ENCODE measurements at regions not wholly inside any gene's neighbourhood (a gene's known extent, or its start where the extent isn't known, plus 50 kb on each side); places are given as distances from the start of the nearest gene placed in this dataset.
A peak's percentile ranks its signal among the peaks of the same experiment; 100 is the strongest.

- no peak for DNase-seq (ENCODE audit: low read depth in 3 of 3)
Measured at GRCh38 chr11:123378096-123378495, 52.0 kb upstream of the GRAMD1B start.

DNA sequence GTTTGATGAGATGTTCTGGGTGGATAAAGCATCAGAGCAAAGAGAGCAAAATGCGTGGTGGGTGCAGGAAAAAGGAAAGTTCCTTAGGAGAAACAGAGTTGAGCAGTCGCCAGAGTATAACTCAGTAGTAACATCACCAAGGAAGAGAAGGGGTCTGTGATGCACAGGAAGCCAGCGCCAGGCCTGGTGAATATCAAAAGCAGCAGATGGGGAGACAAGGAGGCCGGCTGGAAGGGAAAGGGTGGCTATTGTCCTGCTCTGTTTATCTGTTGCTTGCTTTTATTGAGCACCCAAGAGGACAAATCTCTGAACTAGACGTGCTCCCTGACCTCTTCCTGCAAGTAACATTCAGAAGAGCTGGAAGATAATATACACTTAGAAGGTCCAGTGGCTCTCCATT lies 52.7 kb upstream of the GRAMD1B start:
- no peak for DNase-seq (ENCODE audit: low read depth in 3 of 3)

DNA sequence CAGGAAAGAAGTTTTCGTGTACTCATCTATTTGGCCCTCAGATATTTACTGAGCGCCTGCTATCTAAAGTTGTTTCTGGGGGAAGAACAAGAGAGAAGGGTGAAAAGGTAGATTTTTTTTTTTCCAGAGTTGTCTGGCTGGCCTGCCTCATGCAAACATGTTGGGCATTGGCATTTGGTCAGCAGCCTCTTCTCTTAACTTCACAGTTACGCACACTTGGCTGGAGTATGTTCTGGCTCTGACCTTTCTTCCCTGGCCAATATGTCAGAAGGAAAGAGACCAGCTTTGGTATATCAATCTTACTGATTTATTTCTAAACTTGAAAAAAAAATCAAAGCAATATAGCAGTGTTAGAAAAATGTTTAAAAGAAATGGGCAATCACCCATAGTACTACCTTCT lies 54.2 kb upstream of the GRAMD1B start:
- no peak for DNase-seq (ENCODE audit: low read depth in 3 of 3)

GRCh38 chr11:123374622-123374968 lies 55.5 kb upstream of the GRAMD1B start:
- DNase-seq (ENCODE audit: low read depth in 3 of 3), result no peak

- no peak for DNase-seq (ENCODE audit: low read depth in 3 of 3)
Measured at GRCh38 chr11:123373754-123374621, 56.1 kb upstream of the GRAMD1B start.

DNA sequence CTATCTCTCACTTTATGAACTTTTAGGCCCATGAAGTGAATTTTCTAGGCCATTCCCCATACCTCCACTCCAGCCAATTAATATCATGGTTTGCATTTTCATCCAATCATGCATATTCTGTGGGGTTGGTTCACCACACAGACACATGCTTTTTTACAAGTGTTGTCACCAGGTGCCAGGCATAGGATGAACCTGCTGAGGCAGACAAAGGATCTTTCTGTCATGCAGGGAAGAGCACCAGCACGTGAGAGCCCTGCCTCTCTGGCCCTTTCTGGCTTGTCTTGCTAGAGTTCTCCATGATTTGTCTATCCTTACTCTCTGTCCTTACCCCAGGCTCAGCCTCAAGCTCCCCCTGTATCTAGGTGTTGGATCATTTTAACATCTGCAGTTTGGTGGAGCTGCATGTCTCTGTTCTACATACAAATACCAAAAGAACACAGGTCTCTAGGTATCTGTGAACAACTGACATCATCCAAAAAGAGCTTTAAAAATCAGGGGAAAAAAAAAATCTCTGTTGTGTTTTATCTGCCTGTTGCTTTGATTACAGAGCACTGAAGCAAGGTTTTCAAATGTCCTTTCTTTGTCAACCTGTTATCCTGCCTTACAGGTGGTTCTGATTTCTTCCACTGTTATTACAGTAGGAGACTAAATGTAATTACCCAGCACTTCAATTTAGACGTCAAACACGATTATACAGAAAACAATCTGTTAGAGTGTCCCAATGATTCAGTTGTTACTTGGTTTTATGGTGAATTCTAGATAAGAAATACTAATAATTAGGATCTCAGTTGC lies 58.4 kb upstream of the GRAMD1B start:
- DNase-seq (ENCODE audit: low read depth in 3 of 3), result no peak

DNA sequence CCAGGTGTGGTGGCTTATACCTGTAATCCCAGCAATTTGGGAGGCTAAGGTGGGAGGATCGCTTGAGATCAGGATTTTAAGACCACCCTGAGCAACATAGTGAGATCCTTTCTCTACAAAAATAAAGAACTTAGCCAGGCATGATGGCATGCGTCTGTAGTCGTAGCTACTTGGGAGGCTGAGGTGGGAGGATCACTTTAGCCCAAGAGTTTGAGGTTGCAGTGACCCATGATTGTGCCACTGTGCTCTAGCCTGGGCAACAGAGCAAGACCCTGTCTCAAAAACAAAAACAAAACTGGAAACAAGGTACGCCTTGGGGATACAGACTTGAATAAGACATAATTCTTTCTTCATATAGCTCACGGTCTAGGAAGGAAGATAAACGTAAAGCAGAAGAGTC lies 63.1 kb upstream of the GRAMD1B start:
- no peak for DNase-seq (ENCODE audit: low read depth in 3 of 3)

DNA sequence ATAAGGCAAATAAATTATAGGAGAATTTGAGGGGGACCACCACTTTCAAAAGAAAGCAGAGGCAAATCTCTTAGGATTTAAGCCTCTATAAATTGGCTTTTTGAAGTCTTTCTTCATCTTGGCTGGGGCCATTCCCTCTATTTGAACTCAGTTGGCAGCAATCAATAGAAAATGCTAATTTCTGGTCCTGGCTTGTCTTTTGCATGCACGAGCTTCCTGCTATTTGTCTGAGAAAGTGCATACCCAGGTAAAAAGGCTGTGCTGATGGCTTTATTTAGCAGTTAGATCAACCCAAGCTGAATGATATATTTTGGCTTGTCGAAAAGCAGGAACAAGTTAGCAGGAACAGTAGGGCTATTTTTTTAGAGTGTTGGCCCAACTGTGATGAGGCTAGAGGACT lies 64.1 kb upstream of the GRAMD1B start:
- DNase-seq (ENCODE audit: low read depth in 3 of 3), result no peak

DNA sequence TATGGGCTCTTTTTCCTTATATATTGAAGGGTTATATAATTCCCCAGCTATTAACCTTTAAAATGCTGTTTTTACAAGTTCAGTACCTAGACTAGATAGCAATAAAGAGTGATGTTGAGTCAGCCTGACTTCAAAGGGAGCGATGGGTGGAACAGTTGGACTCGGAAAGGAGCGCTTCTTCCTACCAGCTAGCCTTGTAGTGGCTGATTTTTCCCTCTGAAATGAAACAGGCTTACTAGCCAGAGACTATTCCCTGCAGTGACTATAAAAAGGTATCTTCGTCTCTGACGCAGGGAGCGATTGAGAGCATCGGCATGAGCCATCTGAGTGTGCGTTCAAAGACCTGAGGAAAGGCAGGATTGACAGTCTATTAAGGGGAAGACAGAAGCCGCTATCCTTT lies 66.0 kb upstream of the GRAMD1B start:
- no peak for DNase-seq (ENCODE audit: low read depth in 3 of 3)

GRCh38 chr11:123363556-123363955 lies 66.5 kb upstream of the GRAMD1B start:
- no peak for DNase-seq (ENCODE audit: low read depth in 3 of 3)

DNA sequence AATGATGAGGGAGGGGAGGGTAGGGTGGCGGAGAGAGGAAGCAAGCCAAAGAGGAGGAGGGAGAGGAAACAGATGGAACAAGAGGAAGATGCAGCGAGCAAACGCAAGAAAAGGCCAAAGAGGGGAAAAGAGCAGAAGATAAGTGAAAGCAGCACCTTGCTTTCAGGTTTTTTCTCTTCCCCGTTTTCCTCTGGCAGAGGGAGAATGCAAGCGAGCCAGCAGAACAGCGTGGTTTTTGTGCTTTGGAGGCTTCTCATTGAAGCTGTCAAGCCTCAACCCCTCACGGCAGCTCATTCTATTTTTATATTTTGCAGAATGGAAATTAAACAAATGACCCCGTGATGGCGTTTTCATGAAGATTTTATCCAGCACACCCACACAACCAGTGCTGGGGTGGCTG lies 67.1 kb upstream of the GRAMD1B start:
- no peak for DNase-seq (ENCODE audit: low read depth in 3 of 3)

- no peak for DNase-seq (ENCODE audit: low read depth in 3 of 3)
Measured at GRCh38 chr11:123362186-123362585, 67.9 kb upstream of the GRAMD1B start.

GRCh38 chr11:123361110-123361509 lies 69.0 kb upstream of the GRAMD1B start:
- no peak for DNase-seq (ENCODE audit: low read depth in 3 of 3)

DNA sequence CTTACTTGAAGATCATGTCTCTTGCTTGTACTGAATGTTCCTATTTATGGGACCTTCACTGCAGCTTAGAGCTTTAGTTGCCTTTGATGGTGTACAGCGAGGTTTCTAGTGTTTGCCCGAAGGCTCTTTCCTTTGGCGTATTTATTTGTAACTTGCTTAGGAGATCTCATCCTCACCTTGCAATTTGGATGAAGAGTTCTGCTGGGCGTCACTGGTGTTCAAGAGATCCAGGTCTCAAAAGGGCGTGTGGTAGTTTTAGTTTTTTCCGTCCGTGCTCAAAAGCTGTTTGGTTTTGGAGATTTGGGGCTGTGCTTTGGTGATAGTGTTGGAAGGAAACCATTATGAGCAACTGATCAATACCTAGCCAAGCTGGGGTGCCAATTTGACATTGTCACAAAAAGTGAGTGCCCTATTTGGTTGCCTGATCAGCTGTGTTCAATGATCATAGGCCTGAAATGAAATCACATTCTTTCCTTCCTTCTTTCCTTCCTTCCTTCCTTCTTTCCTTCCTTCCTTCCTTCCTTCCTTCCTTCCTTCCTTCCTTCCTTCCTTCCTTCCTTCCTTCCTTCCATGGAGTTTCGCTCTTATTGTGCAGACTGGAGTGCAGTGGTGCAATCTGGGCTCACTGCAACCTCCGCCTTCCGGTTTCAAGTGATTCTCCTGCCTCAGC lies 69.7 kb upstream of the GRAMD1B start:
- no peak for DNase-seq (ENCODE audit: low read depth in 3 of 3)

- peak in 2 of 3 donors; percentile 16 to 33 for DNase-seq (ENCODE audit: low read depth in 3 of 3)
Measured at GRCh38 chr11:123357990-123358827, 71.9 kb upstream of the GRAMD1B start.

DNA sequence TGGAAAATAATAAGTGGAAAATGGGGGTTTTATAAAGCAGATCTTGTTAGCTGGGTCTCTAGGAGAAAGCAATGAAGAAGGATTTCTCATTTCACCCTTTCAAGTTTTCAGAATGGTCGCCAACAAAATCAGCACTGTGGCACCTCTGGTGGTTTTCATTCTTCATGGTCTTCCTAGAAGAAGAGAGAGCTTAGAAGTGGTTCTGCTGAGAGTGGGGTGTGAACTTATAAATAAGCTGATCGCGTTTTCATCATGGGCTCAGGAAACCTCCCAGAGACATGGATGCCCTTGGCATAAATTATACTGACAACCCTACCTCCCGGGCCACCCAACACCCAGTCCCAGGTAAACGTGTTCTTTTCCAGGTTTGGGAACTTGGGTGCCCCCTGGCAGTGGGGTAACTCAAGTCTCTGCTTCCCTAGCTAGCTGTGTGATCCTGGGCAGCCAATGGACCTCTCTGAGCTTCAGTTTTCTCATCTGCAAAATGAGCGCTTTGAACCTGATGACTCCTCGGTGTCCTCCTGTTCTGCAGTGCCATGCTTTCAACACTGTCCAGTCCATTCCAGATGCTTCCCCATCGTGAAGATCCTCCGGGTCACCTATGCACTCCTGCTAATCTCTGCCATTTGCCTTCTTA lies 72.6 kb upstream of the GRAMD1B start:
- peak in 1 of 3 donors; percentile 3 for DNase-seq (ENCODE audit: low read depth in 3 of 3)

DNA sequence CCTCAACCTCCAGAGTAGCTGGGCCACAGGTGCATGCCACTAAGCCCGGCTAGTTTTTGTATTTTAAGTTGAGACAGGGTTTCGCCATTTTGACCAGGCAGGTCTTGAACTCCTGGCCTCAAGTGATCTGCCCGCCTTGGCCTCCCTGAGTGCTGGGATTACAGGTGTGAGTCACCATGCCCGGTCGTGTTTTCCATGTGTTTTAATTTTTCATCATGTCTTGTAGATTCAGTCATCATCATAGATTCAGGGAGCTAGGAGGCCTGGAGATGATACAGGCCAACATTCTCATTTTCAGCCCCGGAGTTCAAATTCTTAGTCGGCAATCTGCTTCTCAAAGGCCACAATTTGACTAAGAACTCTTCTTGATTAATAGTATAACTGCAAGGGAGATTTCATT lies 73.5 kb upstream of the GRAMD1B start:
- peak; percentile 24 to 41 (median 25) for DNase-seq (ENCODE audit: low read depth in 3 of 3)

DNA sequence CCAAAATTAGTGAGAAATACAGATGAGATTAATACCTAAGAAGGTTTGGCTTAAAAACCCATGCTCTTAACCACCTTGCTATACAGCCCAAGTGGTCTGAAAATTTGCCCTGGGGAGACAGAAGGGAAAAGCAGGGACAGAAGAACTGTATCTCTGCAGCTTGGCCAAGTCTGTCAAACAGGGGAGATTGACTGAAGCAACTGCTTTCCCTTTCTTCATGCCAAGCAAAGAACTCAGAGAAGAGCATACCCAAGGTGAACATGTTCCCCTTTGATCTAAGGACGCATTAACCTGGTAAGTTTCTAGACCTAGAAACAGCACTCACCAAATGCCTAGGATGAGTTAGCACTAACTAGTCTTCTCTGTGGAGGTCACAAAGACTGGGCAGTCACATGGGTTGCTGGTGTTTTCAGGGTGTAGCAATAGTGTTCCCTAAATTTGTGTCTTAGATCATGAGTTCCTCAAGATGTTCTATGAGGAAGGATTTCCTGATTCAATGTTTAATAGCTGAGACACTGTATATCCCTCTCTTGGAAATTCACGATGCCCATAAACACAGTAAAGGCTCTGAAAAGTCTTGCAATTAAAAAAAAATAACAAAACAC lies 75.6 kb upstream of the GRAMD1B start:
- DNase-seq (ENCODE audit: low read depth in 3 of 3), result no peak

DNA sequence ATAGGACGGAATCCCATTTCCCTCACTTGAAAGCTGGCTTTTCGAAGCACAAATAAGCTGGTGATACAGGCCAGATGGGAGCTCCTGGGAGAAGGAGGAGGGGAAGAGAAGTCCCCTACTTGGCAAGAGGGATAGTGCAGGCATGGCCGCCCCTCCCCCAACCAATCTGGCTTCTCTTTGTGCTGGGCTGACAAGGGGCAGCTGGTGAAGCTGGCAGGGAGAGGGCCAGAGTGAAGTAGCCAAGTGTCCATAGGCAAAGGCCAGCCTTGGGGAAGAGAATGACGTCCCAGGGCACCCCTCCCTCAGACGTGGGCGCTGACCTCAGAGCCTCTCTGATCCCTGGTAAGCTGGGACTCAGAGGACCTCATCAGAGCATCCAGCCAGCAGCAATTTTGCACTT lies 78.7 kb upstream of the GRAMD1B start:
- DNase-seq (ENCODE audit: low read depth in 3 of 3), result no peak

DNA sequence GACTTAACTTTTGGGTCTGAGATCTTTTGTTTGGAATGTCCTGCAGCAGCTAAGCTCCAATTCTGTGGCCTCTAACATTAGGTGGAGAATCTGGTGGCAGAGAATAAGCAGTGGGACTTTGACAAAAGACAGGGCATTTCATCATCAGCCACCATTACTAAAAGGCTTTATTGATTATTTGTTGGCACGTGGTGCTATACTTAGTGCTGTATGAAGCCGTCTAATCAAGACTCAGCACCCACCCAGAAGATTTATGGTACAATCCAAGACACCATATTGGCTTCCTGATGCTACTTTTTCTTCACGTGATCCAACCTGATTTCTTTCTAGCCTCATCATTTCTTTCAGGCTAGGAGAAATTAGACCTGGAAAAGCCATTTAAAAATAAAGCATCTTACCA lies 80.7 kb upstream of the GRAMD1B start:
- no peak for DNase-seq (ENCODE audit: low read depth in 3 of 3)
